ENCODE measurements at regions not wholly inside any gene's neighbourhood (a gene's known extent, or its start where the extent isn't known, plus 50 kb on each side); places are given as distances from the start of the nearest gene placed in this dataset.

- TF ChIP-seq SIN3A (IDR thresholded peaks at IDR 0.05; ENCODE audit: borderline replicate concordance, insufficient read depth, low read depth, low read length) (no peak), TCF7L2 (IDR thresholded peaks at IDR 0.05; ENCODE audit: low read depth, low read length) (no peak), REST (IDR thresholded peaks at IDR 0.05; ENCODE audit: insufficient read depth in 1 of 2, low read depth in 2 of 2, low read length in 1 of 2) (no peak), POLR2AphosphoS5 (IDR thresholded peaks at IDR 0.05; ENCODE audit: low read depth, low read length) (no peak), CTCF (IDR thresholded peaks at IDR 0.05) (no peak)
- ChIA-PET CTCF (no interaction called here), POLR2A (no interaction called here)
- intact Hi-C loops (cut with micrococcal nuclease; ENCODE audit: unreplicated experiment) (no loop called here), in situ Hi-C loops (cut with HindIII; ENCODE audit: low pct_unique_long_range_greater_than_20kb, low sequenced_read_pairs) (no loop called here)
- Histone ChIP-seq H3K9me3 (ENCODE audit: control insufficient read depth, insufficient read depth, low read depth, low read length) (no peaks in the 10 kb centered on the region), H3K27ac (ENCODE audit: low read length) (no peak overlapping the region), H3K27me3 (ENCODE audit: control insufficient read depth, insufficient read depth, low read length) (no peaks in the 10 kb centered on the region), H3K4me1 (ENCODE audit: control insufficient read depth, insufficient read depth, low read length) (no peaks in the 10 kb centered on the region), H3K4me3 (ENCODE audit: low read depth in 2 of 2, low read length in 2 of 2) (no peak overlapping the region), H3K36me3 (ENCODE audit: control insufficient read depth, insufficient read depth, low read length) (no peaks in the 10 kb centered on the region)
- no TSS peak for BruUV-seq (replicated peaks)
- DNase-seq (ENCODE audit: low read depth, low spot score) (no peak), ATAC-seq (no peak)
Measured at GRCh38 chr9:93830012-93830596, 125.1 kb downstream of the BARX1 start.

GRCh38 chr9:93829271-93830011, 125.7 kb downstream of the BARX1 start:
- no peaks in the 10 kb centered on the region for H3K9me3 ChIP-seq (ENCODE audit: control insufficient read depth, insufficient read depth, low read depth, low read length)
- ChIA-PET POLR2A (no interaction called here), CTCF (no interaction called here)
- TF ChIP-seq REST (IDR thresholded peaks at IDR 0.05; ENCODE audit: insufficient read depth in 1 of 2, low read depth in 2 of 2, low read length in 1 of 2) (no peak), CTCF (IDR thresholded peaks at IDR 0.05) (no peak), TCF7L2 (IDR thresholded peaks at IDR 0.05; ENCODE audit: low read depth, low read length) (no peak), POLR2AphosphoS5 (IDR thresholded peaks at IDR 0.05; ENCODE audit: low read depth, low read length) (no peak), SIN3A (IDR thresholded peaks at IDR 0.05; ENCODE audit: borderline replicate concordance, insufficient read depth, low read depth, low read length) (no peak)
- intact Hi-C loops (cut with micrococcal nuclease; ENCODE audit: unreplicated experiment) = loop anchor here (5.0 kb wide), 1 partner anchor 133 kb away; no protein-coding TSS in a partner anchor
- no peaks in the 10 kb centered on the region for H3K36me3 ChIP-seq (ENCODE audit: control insufficient read depth, insufficient read depth, low read length)
- ATAC-seq (no peak), DNase-seq (ENCODE audit: low read depth, low spot score) (no peak)
- no TSS peak for BruUV-seq (replicated peaks)
- H3K4me1 ChIP-seq (ENCODE audit: control insufficient read depth, insufficient read depth, low read length) = no peaks in the 10 kb centered on the region
- no peak overlapping the region for H3K4me3 ChIP-seq (ENCODE audit: low read depth in 2 of 2, low read length in 2 of 2)
- no peaks in the 10 kb centered on the region for H3K27me3 ChIP-seq (ENCODE audit: control insufficient read depth, insufficient read depth, low read length)
- no peak overlapping the region for H3K27ac ChIP-seq (ENCODE audit: low read length)
- in situ Hi-C loops (cut with HindIII; ENCODE audit: low pct_unique_long_range_greater_than_20kb, low sequenced_read_pairs) = no loop called here

All from Panc1 (cell line).